Breast epithelium (tissue), 4 donors: ENCODE measurements at regions not wholly inside any gene's neighbourhood (a gene's known extent, or its start where the extent isn't known, plus 50 kb on each side); places are given as distances from the start of the nearest gene placed in this dataset.

Experiments
- DNase-seq, 2 donors: peaks; one replicate each; pipeline ENCODE4 v3.0.0-alpha.2; 2019; ENCODE audit warnings: low spot score in 2 of 2
- H3K27ac ChIP-seq, 2 donors: fragments of 200-600 bp; sonication (generic) in 1 of 2; one replicate each; pipeline ENCODE4 v1.5.1; 2016 to 2019; ENCODE audit warnings: mild to moderate bottlenecking in 1 of 2
- H3K27me3 ChIP-seq, 2 donors: fragments of 200-600 bp; sonication (generic) in 1 of 2; one replicate each; pipeline versions ENCODE4 v1.5.1 to v1.6.0; 2017 to 2019; ENCODE audit warnings: control low read depth in 1 of 2, mild to moderate bottlenecking in 1 of 2
- H3K36me3 ChIP-seq: fragments of 200-600 bp; one replicate; pipeline ENCODE4 v1.5.1; 2019
- H3K4me1 ChIP-seq, 2 donors: fragments of 200-600 bp; sonication (generic); one replicate each; pipeline ENCODE4 v1.5.1; 2016 to 2019; ENCODE audit warnings: control low read depth in 1 of 2
- H3K4me3 ChIP-seq, 3 donors: fragments of 200-600 bp; sonication (generic); 1 replicate in 2 of 3; 2 replicates in 1 of 3; pipeline ENCODE4 v1.5.1; 2016 to 2019; ENCODE audit warnings: mild to moderate bottlenecking in 3 of 3, moderate library complexity in 2 of 3
- H3K9me3 ChIP-seq, 2 donors: fragments of 200-600 bp; sonication (generic) in 1 of 2; one replicate each; pipeline ENCODE4 v1.5.1; 2016 to 2019; ENCODE audit warnings: control low read depth in 1 of 2
- POLR2A ChIP-seq: fragments of 450-650 bp; IDR thresholded peaks from one replicate; pipeline ENCODE4 v1.6.1; 2016; ENCODE audit warnings: antibody characterized with exemption, mild to moderate bottlenecking, moderate library complexity
- POLR2AphosphoS5 ChIP-seq, 3 donors: sonication (generic); formaldehyde crosslinking; IDR thresholded peaks; one replicate each; pipeline ENCODE4 v1.6.1; 2017; ENCODE audit warnings: antibody characterized with exemption in 3 of 3
- intact Hi-C: fragments of 100-400 bp; cut with DNase I; formaldehyde crosslinking; loops from one replicate; pipeline ENCODE4 v1.15.1; 2023; ENCODE audit warnings: low total_unique reads
- TF ChIP-seq, protein P1 (sequence below), 3 donors: fragments of 450-650 bp; IDR thresholded peaks; one replicate each; pipeline ENCODE4 v1.5.1; 2016 to 2017; ENCODE audit warnings: antibody characterized with exemption in 3 of 3, mild to moderate bottlenecking in 3 of 3, moderate library complexity in 3 of 3

DNA sequence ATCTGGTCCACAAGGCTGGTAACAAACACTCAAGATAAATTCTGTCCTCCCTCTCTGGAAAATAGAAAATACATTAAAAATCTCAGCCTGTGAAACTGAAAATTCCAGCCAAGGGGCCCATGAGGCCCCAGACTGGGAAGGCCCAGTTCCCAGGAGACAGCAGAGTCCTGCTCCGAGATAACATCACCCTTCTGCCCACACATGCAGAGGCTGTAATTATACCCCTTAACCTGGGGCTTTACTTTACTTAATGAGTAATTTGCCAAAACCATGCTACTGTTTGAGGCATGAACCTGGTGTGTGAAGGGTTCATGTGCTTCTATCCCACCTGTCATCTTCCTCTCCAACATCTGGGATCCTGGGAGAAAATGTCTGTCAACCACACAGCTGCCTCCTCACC is 398.9 kb upstream of the SULF2 start:
- TF ChIP-seq, protein P1, sequence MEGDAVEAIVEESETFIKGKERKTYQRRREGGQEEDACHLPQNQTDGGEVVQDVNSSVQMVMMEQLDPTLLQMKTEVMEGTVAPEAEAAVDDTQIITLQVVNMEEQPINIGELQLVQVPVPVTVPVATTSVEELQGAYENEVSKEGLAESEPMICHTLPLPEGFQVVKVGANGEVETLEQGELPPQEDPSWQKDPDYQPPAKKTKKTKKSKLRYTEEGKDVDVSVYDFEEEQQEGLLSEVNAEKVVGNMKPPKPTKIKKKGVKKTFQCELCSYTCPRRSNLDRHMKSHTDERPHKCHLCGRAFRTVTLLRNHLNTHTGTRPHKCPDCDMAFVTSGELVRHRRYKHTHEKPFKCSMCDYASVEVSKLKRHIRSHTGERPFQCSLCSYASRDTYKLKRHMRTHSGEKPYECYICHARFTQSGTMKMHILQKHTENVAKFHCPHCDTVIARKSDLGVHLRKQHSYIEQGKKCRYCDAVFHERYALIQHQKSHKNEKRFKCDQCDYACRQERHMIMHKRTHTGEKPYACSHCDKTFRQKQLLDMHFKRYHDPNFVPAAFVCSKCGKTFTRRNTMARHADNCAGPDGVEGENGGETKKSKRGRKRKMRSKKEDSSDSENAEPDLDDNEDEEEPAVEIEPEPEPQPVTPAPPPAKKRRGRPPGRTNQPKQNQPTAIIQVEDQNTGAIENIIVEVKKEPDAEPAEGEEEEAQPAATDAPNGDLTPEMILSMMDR (IDR thresholded peaks at IDR 0.05) = no peak
- TF ChIP-seq POLR2AphosphoS5 (IDR thresholded peaks at IDR 0.05) (no peak), POLR2A (no peak)
- H3K36me3 ChIP-seq = no peaks in the 10 kb centered on the region
- no peaks in the 10 kb centered on the region for H3K27me3 ChIP-seq
- H3K4me1 ChIP-seq = no peaks in the 10 kb centered on the region
- H3K27ac ChIP-seq = no peak overlapping the region
- no peaks in the 10 kb centered on the region for H3K9me3 ChIP-seq
- no peak overlapping the region for H3K4me3 ChIP-seq
- intact Hi-C loops = no loop called here
- DNase-seq = no peak

DNA sequence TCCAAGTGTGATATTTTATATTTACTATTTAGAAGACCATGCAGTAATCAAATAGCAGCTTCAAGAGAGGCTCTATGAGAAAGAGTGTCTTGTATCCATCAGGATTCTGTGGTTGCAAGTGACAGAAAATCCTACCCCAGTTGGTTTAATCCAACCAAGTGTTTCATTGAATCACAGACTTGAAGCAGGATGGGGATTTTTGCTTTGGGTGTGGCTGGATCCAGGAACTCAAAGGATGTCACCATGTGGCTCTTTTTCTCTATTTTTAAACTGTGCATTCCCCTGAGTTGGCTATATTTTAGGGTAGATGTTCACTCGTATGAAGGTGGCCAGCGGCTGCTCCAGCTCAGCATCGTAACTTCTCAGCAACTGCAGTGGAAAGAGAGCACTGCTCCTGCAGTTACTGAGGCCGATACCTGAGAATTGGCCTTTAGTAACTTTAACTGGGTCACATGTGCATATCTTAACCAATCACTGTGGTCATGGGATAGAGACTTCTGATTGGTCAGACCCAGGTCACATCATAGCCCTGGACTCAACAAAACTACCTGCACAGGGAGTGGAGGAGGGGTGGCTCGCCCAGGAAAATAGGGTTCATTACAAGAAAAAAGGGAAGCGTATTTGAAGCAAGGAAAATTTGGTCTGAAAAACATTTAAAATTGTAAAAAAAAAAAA is 396.1 kb upstream of the SULF2 start:
- TF ChIP-seq, protein P1 (IDR thresholded peaks at IDR 0.05) = no peak
- TF ChIP-seq POLR2A (no peak), POLR2AphosphoS5 (IDR thresholded peaks at IDR 0.05) (no peak)
- no peak for DNase-seq
- Histone ChIP-seq H3K27me3 (no peaks in the 10 kb centered on the region), H3K36me3 (no peaks in the 10 kb centered on the region), H3K9me3 (no peaks in the 10 kb centered on the region), H3K4me1 (no peaks in the 10 kb centered on the region), H3K4me3 (no peak overlapping the region), H3K27ac (no peak overlapping the region)
- intact Hi-C loops = no loop called here

DNA sequence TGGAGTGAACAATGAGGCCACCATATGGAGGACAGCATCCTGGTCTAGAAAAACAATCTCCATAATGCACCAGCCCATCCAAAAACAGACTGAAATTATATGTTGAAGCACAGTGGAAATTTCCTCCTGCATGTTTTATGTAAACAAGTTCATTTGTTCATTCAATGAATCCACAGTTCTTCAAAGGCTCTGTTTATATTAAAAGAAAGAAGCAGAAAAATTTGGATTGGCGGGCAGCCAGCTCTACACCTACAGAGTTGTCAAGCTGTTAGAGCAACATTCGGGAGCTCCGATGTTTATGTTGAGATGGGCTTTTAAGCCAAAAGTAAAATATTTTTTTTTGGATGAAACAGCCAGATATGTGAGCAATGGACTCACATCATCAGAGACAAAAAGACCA is 395.3 kb upstream of the SULF2 start:
- TF ChIP-seq POLR2AphosphoS5 (IDR thresholded peaks at IDR 0.05) (no peak), POLR2A (no peak)
- TF ChIP-seq, protein P1 (IDR thresholded peaks at IDR 0.05) = no peak
- Histone ChIP-seq H3K9me3 (no peaks in the 10 kb centered on the region), H3K4me1 (no peaks in the 10 kb centered on the region), H3K4me3 (no peak overlapping the region), H3K27ac (no peak overlapping the region), H3K36me3 (no peaks in the 10 kb centered on the region), H3K27me3 (no peaks in the 10 kb centered on the region)
- no peak for DNase-seq
- intact Hi-C loops = no loop called here

DNA sequence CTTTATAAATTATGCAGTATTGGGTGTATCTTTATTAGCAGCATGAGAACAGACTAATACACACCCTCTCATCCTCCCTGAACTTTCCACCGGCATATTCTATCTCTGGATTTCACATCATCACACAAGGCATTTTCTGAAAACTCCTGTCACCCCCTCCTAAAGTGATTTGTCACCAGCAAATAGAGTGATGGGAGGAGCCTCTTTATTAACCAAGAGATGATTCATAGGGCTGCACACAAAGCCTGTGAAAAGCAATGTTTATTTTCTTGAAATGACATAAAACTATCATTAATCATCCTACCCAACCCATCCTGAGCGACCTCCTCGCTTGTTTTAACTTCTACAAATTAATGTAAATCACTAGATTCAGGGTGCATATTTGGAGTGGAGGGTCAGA is 394.7 kb upstream of the SULF2 start:
- TF ChIP-seq, protein P1 (IDR thresholded peaks at IDR 0.05) = no peak
- H3K4me1 ChIP-seq = no peaks in the 10 kb centered on the region
- no peaks in the 10 kb centered on the region for H3K27me3 ChIP-seq
- H3K36me3 ChIP-seq = no peaks in the 10 kb centered on the region
- no peak for DNase-seq
- H3K4me3 ChIP-seq = no peak overlapping the region
- H3K9me3 ChIP-seq = no peaks in the 10 kb centered on the region
- intact Hi-C loops = no loop called here
- H3K27ac ChIP-seq = no peak overlapping the region

DNA sequence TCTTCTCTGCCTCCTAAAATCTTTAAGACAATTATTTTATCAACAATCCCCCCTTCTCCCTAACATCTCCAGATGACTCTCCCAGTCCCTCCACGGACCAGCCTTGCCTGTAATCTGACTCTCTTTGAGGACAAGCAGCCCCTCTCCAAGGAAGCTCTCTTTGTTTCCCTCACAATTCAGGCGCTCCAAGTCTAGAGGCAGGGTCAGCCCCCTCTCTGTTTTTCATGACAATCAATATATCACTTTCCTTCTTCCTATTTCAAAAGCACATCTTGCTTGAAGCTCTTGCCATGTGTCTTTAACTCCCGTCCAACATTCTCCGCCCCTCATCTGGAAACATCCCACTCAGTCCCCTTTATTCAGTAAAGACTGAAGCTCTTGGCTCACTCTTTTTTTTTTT is 393.4 kb upstream of the SULF2 start:
- no peaks in the 10 kb centered on the region for H3K4me1 ChIP-seq
- H3K27ac ChIP-seq = no peak overlapping the region
- TF ChIP-seq, protein P1 (IDR thresholded peaks at IDR 0.05) = no peak
- TF ChIP-seq POLR2AphosphoS5 (IDR thresholded peaks at IDR 0.05) = no peak
- no peak for TF ChIP-seq POLR2A
- no peaks in the 10 kb centered on the region for H3K36me3 ChIP-seq
- no peak overlapping the region for H3K4me3 ChIP-seq
- no peaks in the 10 kb centered on the region for H3K9me3 ChIP-seq
- DNase-seq = no peak
- intact Hi-C loops = no loop called here
- H3K27me3 ChIP-seq = no peaks in the 10 kb centered on the region
